CD4-positive, CD25-positive, alpha-beta regulatory T cell (primary cell): ENCODE measurements at regions not wholly inside any gene's neighbourhood (a gene's known extent, or its start where the extent isn't known, plus 50 kb on each side); places are given as distances from the start of the nearest gene placed in this dataset.
"Not testable (repeated sequence)": the region's sequence is repeated elsewhere in the genome, so short reads cannot be mapped to it uniquely, and the experiment has no call there.

Experiments used
- ATAC-seq, 2 donors: fragments of 150-1000 bp; cut with Tn5 transposase; one replicate each; pipeline ENCODE4 v1.10.0; 2021; ENCODE audit warnings: low read depth in 2 of 2, moderate number of reproducible peaks in 2 of 2, moderate library complexity in 1 of 2
- DNase-seq, 3 donors: peaks; one replicate each; pipeline versions ENCODE4 v3.0.0 to v3.0.0-alpha.2; 2012 to 2022; ENCODE audit warnings: mixed read lengths in 1 of 3
- H3K27ac ChIP-seq: one replicate; pipeline ENCODE4 v1.7.0; 2013; ENCODE audit warnings: mild to moderate bottlenecking, low read length; ENCODE audit not compliant: insufficient read depth, poor library complexity, severe bottlenecking
- H3K27me3 ChIP-seq: one replicate; pipeline ENCODE4 v1.7.0; 2013; ENCODE audit warnings: low read length; ENCODE audit not compliant: control insufficient read depth, insufficient read depth
- H3K36me3 ChIP-seq: one replicate; pipeline ENCODE4 v1.7.0; 2013; ENCODE audit warnings: mild to moderate bottlenecking, low read length, moderate library complexity; ENCODE audit not compliant: control insufficient read depth, insufficient read depth
- H3K4me1 ChIP-seq: 2 replicates; pipeline ENCODE4 v1.7.0; 2013; ENCODE audit warnings: mild to moderate bottlenecking, low read length; ENCODE audit not compliant: insufficient read depth, control insufficient read depth, poor library complexity, severe bottlenecking
- H3K4me3 ChIP-seq: one replicate; pipeline ENCODE4 v1.7.0; 2013; ENCODE audit warnings: low read depth, mild to moderate bottlenecking, low read length, moderate library complexity
- H3K9me3 ChIP-seq, 2 experiments: 1 replicate in 1 of 2; 2 replicates in 1 of 2; pipeline ENCODE4 v1.7.0; 2013; ENCODE audit warnings: low read length in 2 of 2, mild to moderate bottlenecking in 1 of 2, moderate library complexity in 1 of 2; ENCODE audit not compliant: control insufficient read depth in 2 of 2
- H3K27ac Mint-ChIP-seq, 3 donors: one replicate each; pipeline ENCODE4 v1.8.0; 2020 to 2022; ENCODE audit warnings: mild to moderate bottlenecking in 3 of 3, mixed read lengths in 3 of 3, moderate library complexity in 2 of 3
- H3K27me3 Mint-ChIP-seq: one replicate; pipeline ENCODE4 v1.8.0; 2022; ENCODE audit warnings: mild to moderate bottlenecking, mixed read lengths
- H3K36me3 Mint-ChIP-seq: one replicate; pipeline ENCODE4 v1.8.0; 2020; ENCODE audit warnings: mixed read lengths
- H3K4me1 Mint-ChIP-seq, 4 donors: one replicate each; pipeline ENCODE4 v1.8.0; 2020 to 2022; ENCODE audit warnings: mixed read lengths in 4 of 4, mild to moderate bottlenecking in 1 of 4
- H3K4me3 Mint-ChIP-seq, 4 donors: one replicate each; pipeline ENCODE4 v1.8.0; 2020 to 2022; ENCODE audit warnings: mild to moderate bottlenecking in 4 of 4, mixed read lengths in 4 of 4, moderate library complexity in 3 of 4
- H3K9me3 Mint-ChIP-seq, 7 donors: one replicate each; pipeline ENCODE4 v1.8.0; 2020 to 2022; ENCODE audit warnings: mixed read lengths in 7 of 7, mild to moderate bottlenecking in 3 of 7, moderate library complexity in 2 of 7

GRCh38 chr4:91653067-91653466, 650.7 kb upstream of the GRID2 start:
- Mint-ChIP-seq H3K27ac (no peak overlapping the region), H3K4me1 (no peaks in the 10 kb centered on the region)
- no peaks in the 10 kb centered on the region for H3K4me1 ChIP-seq

GRCh38 chr4:91681091-91681490, 622.7 kb upstream of the GRID2 start:
- H3K4me3 Mint-ChIP-seq = no peak overlapping the region

More at GRCh38 chr4:91653067-91653466, 650.7 kb upstream of the GRID2 start:
- DNase-seq (no peak), ATAC-seq (no peak)
- no peaks in the 10 kb centered on the region for H3K9me3 ChIP-seq
- Mint-ChIP-seq H3K9me3 (peaks cover 0 to 24% (median 14%) of the 10 kb centered on the region in 7 donors), H3K4me3 (no peak overlapping the region), H3K36me3 (no peaks in the 10 kb centered on the region), H3K27me3 (no peaks in the 10 kb centered on the region)
- H3K36me3 ChIP-seq = no peaks in the 10 kb centered on the region
- no peak overlapping the region for H3K27ac ChIP-seq
- no peaks in the 10 kb centered on the region for H3K27me3 ChIP-seq
- H3K4me3 ChIP-seq = no peak overlapping the region

GRCh38 chr4:91681544-91681943, 622.2 kb upstream of the GRID2 start:
- H3K4me1 Mint-ChIP-seq = no peaks in the 10 kb centered on the region
- H3K9me3 Mint-ChIP-seq = peaks cover 0 to 16% (median 8%) of the 10 kb centered on the region in 7 donors
- no peaks in the 10 kb centered on the region for H3K27me3 Mint-ChIP-seq
- no peak overlapping the region for H3K4me3 ChIP-seq
- no peak overlapping the region for H3K4me3 Mint-ChIP-seq
- H3K36me3 Mint-ChIP-seq = no peaks in the 10 kb centered on the region
- DNase-seq = no peak
- ATAC-seq = no peak
- H3K36me3 ChIP-seq = no peaks in the 10 kb centered on the region
- no peaks in the 10 kb centered on the region for H3K4me1 ChIP-seq
- no peaks in the 10 kb centered on the region for H3K9me3 ChIP-seq
- H3K27ac ChIP-seq = no peak overlapping the region
- H3K27me3 ChIP-seq = no peaks in the 10 kb centered on the region
- no peak overlapping the region for H3K27ac Mint-ChIP-seq

More at GRCh38 chr4:91681091-91681490, 622.7 kb upstream of the GRID2 start:
- Histone ChIP-seq H3K4me3 (no peak overlapping the region), H3K9me3 (no peaks in the 10 kb centered on the region), H3K27ac (no peak overlapping the region), H3K4me1 (no peaks in the 10 kb centered on the region), H3K36me3 (no peaks in the 10 kb centered on the region), H3K27me3 (no peaks in the 10 kb centered on the region)
- DNase-seq (no peak), ATAC-seq (no peak)
- Mint-ChIP-seq H3K4me1 (no peaks in the 10 kb centered on the region), H3K27me3 (no peaks in the 10 kb centered on the region), H3K27ac (no peak overlapping the region), H3K36me3 (no peaks in the 10 kb centered on the region), H3K9me3 (peaks cover 0 to 16% (median 8%) of the 10 kb centered on the region in 7 donors)

GRCh38 chr4:91684955-91685354, 618.8 kb upstream of the GRID2 start:
- H3K27me3 ChIP-seq = no peaks in the 10 kb centered on the region
- H3K9me3 ChIP-seq = no peaks in the 10 kb centered on the region
- Mint-ChIP-seq H3K27ac (no peak overlapping the region), H3K4me3 (no peak overlapping the region), H3K27me3 (no peaks in the 10 kb centered on the region), H3K36me3 (no peaks in the 10 kb centered on the region), H3K9me3 (peaks cover 0 to 13% (median 7%) of the 10 kb centered on the region in 7 donors), H3K4me1 (no peaks in the 10 kb centered on the region)
- H3K4me1 ChIP-seq = no peaks in the 10 kb centered on the region
- DNase-seq (no peak), ATAC-seq (no peak)
- H3K36me3 ChIP-seq = no peaks in the 10 kb centered on the region
- no peak overlapping the region for H3K4me3 ChIP-seq
- no peak overlapping the region for H3K27ac ChIP-seq

- no peaks in the 10 kb centered on the region for H3K36me3 Mint-ChIP-seq
- no peaks in the 10 kb centered on the region for H3K36me3 ChIP-seq
- no peak overlapping the region for H3K27ac Mint-ChIP-seq
Observed at GRCh38 chr4:91688413-91688812, 615.4 kb upstream of the GRID2 start.

GRCh38 chr4:91699691-91700090, 604.1 kb upstream of the GRID2 start:
- H3K36me3 ChIP-seq, H3K27ac Mint-ChIP-seq, DNase-seq, H3K4me1 Mint-ChIP-seq, ATAC-seq, H3K36me3 Mint-ChIP-seq, H3K4me3 Mint-ChIP-seq, H3K9me3 ChIP-seq, H3K27ac ChIP-seq, H3K27me3 ChIP-seq, H3K27me3 Mint-ChIP-seq, H3K4me3 ChIP-seq, H3K4me1 ChIP-seq: not testable (repeated sequence)
- H3K9me3 Mint-ChIP-seq = peaks cover 2 to 21% (median 5%) of the 10 kb centered on the region in 7 donors

More at GRCh38 chr4:91688413-91688812, 615.4 kb upstream of the GRID2 start:
- no peaks in the 10 kb centered on the region for H3K27me3 Mint-ChIP-seq
- DNase-seq = no peak
- peaks cover 2 to 10% of the 10 kb centered on the region in 2 experiments for H3K9me3 ChIP-seq
- no peaks in the 10 kb centered on the region for H3K4me1 ChIP-seq
- no peak for ATAC-seq
- peaks cover 4 to 15% (median 12%) of the 10 kb centered on the region in 7 donors for H3K9me3 Mint-ChIP-seq
- H3K27me3 ChIP-seq = no peaks in the 10 kb centered on the region
- H3K4me3 ChIP-seq = no peak overlapping the region
- no peak overlapping the region for H3K27ac ChIP-seq
- H3K4me3 Mint-ChIP-seq = no peak overlapping the region
- H3K4me1 Mint-ChIP-seq = no peaks in the 10 kb centered on the region

GRCh38 chr4:91729851-91730250, 573.9 kb upstream of the GRID2 start:
- Mint-ChIP-seq H3K4me3 (no peak overlapping the region), H3K27ac (no peak overlapping the region), H3K9me3 (peaks cover 0 to 17% (median 5%) of the 10 kb centered on the region in 7 donors), H3K36me3 (no peaks in the 10 kb centered on the region), H3K27me3 (no peaks in the 10 kb centered on the region), H3K4me1 (no peaks in the 10 kb centered on the region)
- peaks cover 0 to 2% of the 10 kb centered on the region in 2 experiments for H3K9me3 ChIP-seq
- no peak for DNase-seq
- ATAC-seq = no peak
- no peak overlapping the region for H3K4me3 ChIP-seq
- H3K27me3 ChIP-seq = no peaks in the 10 kb centered on the region
- H3K27ac ChIP-seq = no peak overlapping the region
- no peaks in the 10 kb centered on the region for H3K4me1 ChIP-seq
- H3K36me3 ChIP-seq = no peaks in the 10 kb centered on the region

- no peaks in the 10 kb centered on the region for H3K4me1 ChIP-seq
- DNase-seq (no peak), ATAC-seq (no peak)
- no peaks in the 10 kb centered on the region for H3K27me3 ChIP-seq
- H3K36me3 ChIP-seq = no peaks in the 10 kb centered on the region
- peaks cover 0 to 2% of the 10 kb centered on the region in 2 experiments for H3K9me3 ChIP-seq
- Mint-ChIP-seq H3K27me3 (no peaks in the 10 kb centered on the region), H3K36me3 (no peaks in the 10 kb centered on the region), H3K4me1 (no peaks in the 10 kb centered on the region), H3K9me3 (peaks cover 0 to 17% (median 5%) of the 10 kb centered on the region in 7 donors), H3K4me3 (no peak overlapping the region), H3K27ac (no peak overlapping the region)
- H3K4me3 ChIP-seq = no peak overlapping the region
- no peak overlapping the region for H3K27ac ChIP-seq
Observed at GRCh38 chr4:91734682-91735081, 569.1 kb upstream of the GRID2 start.
